Middle frontal gyrus (tissue), 1 donor: ENCODE measurements at regions not wholly inside any gene's neighbourhood (a gene's known extent, or its start where the extent isn't known, plus 50 kb on each side); places are given as distances from the start of the nearest gene placed in this dataset.

Experiments
- DNase-seq: peaks from one replicate; pipeline ENCODE4 v3.0.0-alpha.2; 2015; ENCODE audit warnings: low spot score; ENCODE audit errors: extremely low spot score

- DNase-seq, result no peak
Observed at GRCh38 chr16:51500306-51500705, 349.2 kb upstream of the SALL1 start.

- no peak for DNase-seq
Observed at GRCh38 chr16:51497541-51498211, 346.6 kb upstream of the SALL1 start.

- no peak for DNase-seq
Observed at GRCh38 chr16:51490866-51491265, 339.8 kb upstream of the SALL1 start.

GRCh38 chr16:51487880-51488279 lies 336.8 kb upstream of the SALL1 start:
- no peak for DNase-seq

- no peak for DNase-seq
Observed at GRCh38 chr16:51474414-51475091, 323.5 kb upstream of the SALL1 start.

- DNase-seq, result no peak
Observed at GRCh38 chr16:51473091-51473490, 322.0 kb upstream of the SALL1 start.

GRCh38 chr16:51470492-51470891 lies 319.4 kb upstream of the SALL1 start:
- no peak for DNase-seq

- DNase-seq, result no peak
Observed at GRCh38 chr16:51464996-51465395, 313.9 kb upstream of the SALL1 start.

GRCh38 chr16:51461255-51461654 lies 310.2 kb upstream of the SALL1 start:
- no peak for DNase-seq

GRCh38 chr16:51458356-51459140 lies 307.5 kb upstream of the SALL1 start:
- DNase-seq, result no peak

GRCh38 chr16:51457775-51458174 lies 306.7 kb upstream of the SALL1 start:
- DNase-seq, result no peak

GRCh38 chr16:51455398-51455797 lies 304.3 kb upstream of the SALL1 start:
- no peak for DNase-seq

- no peak for DNase-seq
Observed at GRCh38 chr16:51453251-51453650, 302.2 kb upstream of the SALL1 start.

- DNase-seq, result no peak
Observed at GRCh38 chr16:51450909-51451308, 299.8 kb upstream of the SALL1 start.

- no peak for DNase-seq
Observed at GRCh38 chr16:51450376-51450775, 299.3 kb upstream of the SALL1 start.

GRCh38 chr16:51449441-51449840 lies 298.4 kb upstream of the SALL1 start:
- DNase-seq, result no peak

GRCh38 chr16:51445250-51445649 lies 294.2 kb upstream of the SALL1 start:
- DNase-seq, result no peak

GRCh38 chr16:51443934-51444333 lies 292.9 kb upstream of the SALL1 start:
- no peak for DNase-seq

GRCh38 chr16:51442141-51442870 lies 291.2 kb upstream of the SALL1 start:
- DNase-seq, result no peak

GRCh38 chr16:51440131-51440889 lies 289.2 kb upstream of the SALL1 start:
- DNase-seq, result peak; percentile 39

- DNase-seq, result no peak
Observed at GRCh38 chr16:51439271-51439670, 288.2 kb upstream of the SALL1 start.
